OCI-LY7 (cell line): ENCODE measurements at regions not wholly inside any gene's neighbourhood (a gene's known extent, or its start where the extent isn't known, plus 50 kb on each side); places are given as distances from the start of the nearest gene placed in this dataset.
"Not testable (repeated sequence)": the region's sequence is repeated elsewhere in the genome, so short reads cannot be mapped to it uniquely, and the experiment has no call there.

Source experiments
- CTCF ChIP-seq: fragments of 200-600 bp; sonication (generic); conservative IDR thresholded peaks from 2 replicates; pipeline ENCODE4 v1.5.1; 2014; ENCODE audit warnings: mild to moderate bottlenecking, antibody characterized with exemption, low read length, moderate library complexity, mixed read lengths
- EZH2phosphoT487 ChIP-seq: fragments of 200-600 bp; sonication (generic); IDR thresholded peaks from 2 replicates; pipeline ENCODE4 v1.6.1; 2018; ENCODE audit warnings: low read depth, borderline replicate concordance, mild to moderate bottlenecking, mixed run types, antibody characterized with exemption, low read length, moderate library complexity, mixed read lengths

- TF ChIP-seq CTCF, EZH2phosphoT487: not testable (repeated sequence)
Measured at GRCh38 chr2:87574193-87575119, 173.4 kb upstream of the PLGLB2 start.
